ENCODE measurements at regions not wholly inside any gene's neighbourhood (a gene's known extent, or its start where the extent isn't known, plus 50 kb on each side); places are given as distances from the start of the nearest gene placed in this dataset.
"Not testable (repeated sequence)": the region's sequence is repeated elsewhere in the genome, so short reads cannot be mapped to it uniquely, and the experiment has no call there.

- Histone ChIP-seq H3K4me3 (ENCODE audit: insufficient read length, low read depth) (no peak overlapping the region), H3K36me3 (ENCODE audit: insufficient read depth, insufficient read length, low read length) (no peaks in the 10 kb centered on the region), H3K27me3 (ENCODE audit: insufficient read depth, insufficient read length) (no peaks in the 10 kb centered on the region), H3K4me1 (ENCODE audit: insufficient read depth, insufficient read length) (no peaks in the 10 kb centered on the region), H3K9me3 (ENCODE audit: insufficient read depth, low read length) (no peaks in the 10 kb centered on the region), H3K9ac (ENCODE audit: insufficient read length, low read depth) (no peak overlapping the region)
- TF ChIP-seq SUZ12 (IDR thresholded peaks at IDR 0.05; ENCODE audit: extremely low read depth, insufficient read depth, insufficient read length) = no peak
- TF ChIP-seq ZNF274 (IDR thresholded peaks at IDR 0.05; ENCODE audit: low read depth, low read length) = no peak
- TF ChIP-seq YY1 (IDR thresholded peaks at IDR 0.05; ENCODE audit: insufficient read depth, insufficient read length) = no peak
- no peak for DNase-seq (ENCODE audit: low read depth, low spot score)
Measured at GRCh38 chr12:25320123-25321006, 69.6 kb upstream of the KRAS start.

GRCh38 chr12:25319233-25319984 is 68.7 kb upstream of the KRAS start:
- TF ChIP-seq YY1 (IDR thresholded peaks at IDR 0.05; ENCODE audit: insufficient read depth, insufficient read length) (no peak), SUZ12 (IDR thresholded peaks at IDR 0.05; ENCODE audit: extremely low read depth, insufficient read depth, insufficient read length) (no peak), ZNF274 (IDR thresholded peaks at IDR 0.05; ENCODE audit: low read depth, low read length) (no peak)
- Histone ChIP-seq H3K36me3 (ENCODE audit: insufficient read depth, insufficient read length, low read length) (no peaks in the 10 kb centered on the region), H3K9ac (ENCODE audit: insufficient read length, low read depth) (no peak overlapping the region), H3K9me3 (ENCODE audit: insufficient read depth, low read length) (no peaks in the 10 kb centered on the region), H3K4me1 (ENCODE audit: insufficient read depth, insufficient read length) (no peaks in the 10 kb centered on the region), H3K4me3 (ENCODE audit: insufficient read length, low read depth) (no peak overlapping the region), H3K27me3 (ENCODE audit: insufficient read depth, insufficient read length) (no peaks in the 10 kb centered on the region)
- no peak for DNase-seq (ENCODE audit: low read depth, low spot score)

GRCh38 chr12:25317553-25317952 is 66.8 kb upstream of the KRAS start:
- TF ChIP-seq ZNF274 (IDR thresholded peaks at IDR 0.05; ENCODE audit: low read depth, low read length) = no peak
- TF ChIP-seq YY1 (IDR thresholded peaks at IDR 0.05; ENCODE audit: insufficient read depth, insufficient read length) = no peak
- no peak for TF ChIP-seq SUZ12 (IDR thresholded peaks at IDR 0.05; ENCODE audit: extremely low read depth, insufficient read depth, insufficient read length)
- Histone ChIP-seq H3K27me3 (ENCODE audit: insufficient read depth, insufficient read length) (no peaks in the 10 kb centered on the region), H3K4me3 (ENCODE audit: insufficient read length, low read depth) (no peak overlapping the region), H3K4me1 (ENCODE audit: insufficient read depth, insufficient read length) (no peaks in the 10 kb centered on the region), H3K9me3 (ENCODE audit: insufficient read depth, low read length) (no peaks in the 10 kb centered on the region), H3K36me3 (ENCODE audit: insufficient read depth, insufficient read length, low read length) (no peaks in the 10 kb centered on the region), H3K9ac (ENCODE audit: insufficient read length, low read depth) (no peak overlapping the region)
- no peak for DNase-seq (ENCODE audit: low read depth, low spot score)

- Histone ChIP-seq H3K36me3 (ENCODE audit: insufficient read depth, insufficient read length, low read length) (no peaks in the 10 kb centered on the region), H3K4me3 (ENCODE audit: insufficient read length, low read depth) (no peak overlapping the region), H3K9ac (ENCODE audit: insufficient read length, low read depth) (no peak overlapping the region), H3K9me3 (ENCODE audit: insufficient read depth, low read length) (no peaks in the 10 kb centered on the region; the same call in 1 of the 2 replicates), H3K27me3 (ENCODE audit: insufficient read depth, insufficient read length) (no peaks in the 10 kb centered on the region), H3K4me1 (ENCODE audit: insufficient read depth, insufficient read length) (no peaks in the 10 kb centered on the region)
- DNase-seq (ENCODE audit: low read depth, low spot score) = no peak
- no peak for TF ChIP-seq SUZ12 (IDR thresholded peaks at IDR 0.05; ENCODE audit: extremely low read depth, insufficient read depth, insufficient read length)
- no peak for TF ChIP-seq YY1 (IDR thresholded peaks at IDR 0.05; ENCODE audit: insufficient read depth, insufficient read length)
- TF ChIP-seq ZNF274 (IDR thresholded peaks at IDR 0.05; ENCODE audit: low read depth, low read length) = no peak
Measured at GRCh38 chr12:25315388-25315787, 64.7 kb upstream of the KRAS start.

- H3K4me1 ChIP-seq (ENCODE audit: insufficient read depth, insufficient read length); H3K9ac ChIP-seq (ENCODE audit: insufficient read length, low read depth); H3K4me3 ChIP-seq (ENCODE audit: insufficient read length, low read depth); H3K9me3 ChIP-seq (ENCODE audit: insufficient read depth, low read length); DNase-seq (ENCODE audit: low read depth, low spot score); H3K36me3 ChIP-seq (ENCODE audit: insufficient read depth, insufficient read length, low read length); H3K27me3 ChIP-seq (ENCODE audit: insufficient read depth, insufficient read length): not testable (repeated sequence)
Measured at GRCh38 chr12:25313266-25313990, 62.7 kb upstream of the KRAS start.

GRCh38 chr12:25311506-25311905 is 60.8 kb upstream of the KRAS start:
- Histone ChIP-seq H3K36me3 (ENCODE audit: insufficient read depth, insufficient read length, low read length) (no peaks in the 10 kb centered on the region), H3K27me3 (ENCODE audit: insufficient read depth, insufficient read length) (no peaks in the 10 kb centered on the region), H3K4me3 (ENCODE audit: insufficient read length, low read depth) (no peak overlapping the region), H3K9me3 (ENCODE audit: insufficient read depth, low read length) (no peaks in the 10 kb centered on the region; the same call in 1 of the 2 replicates), H3K4me1 (ENCODE audit: insufficient read depth, insufficient read length) (no peaks in the 10 kb centered on the region), H3K9ac (ENCODE audit: insufficient read length, low read depth) (no peak overlapping the region)
- no peak for DNase-seq (ENCODE audit: low read depth, low spot score)
- TF ChIP-seq ZNF274 (IDR thresholded peaks at IDR 0.05; ENCODE audit: low read depth, low read length) (no peak), YY1 (IDR thresholded peaks at IDR 0.05; ENCODE audit: insufficient read depth, insufficient read length) (no peak), SUZ12 (IDR thresholded peaks at IDR 0.05; ENCODE audit: extremely low read depth, insufficient read depth, insufficient read length) (no peak)

GRCh38 chr12:25310071-25310470 is 59.3 kb upstream of the KRAS start:
- not testable (repeated sequence) for H3K36me3 ChIP-seq (ENCODE audit: insufficient read depth, insufficient read length, low read length); H3K4me1 ChIP-seq (ENCODE audit: insufficient read depth, insufficient read length); H3K27me3 ChIP-seq (ENCODE audit: insufficient read depth, insufficient read length); H3K4me3 ChIP-seq (ENCODE audit: insufficient read length, low read depth); H3K9ac ChIP-seq (ENCODE audit: insufficient read length, low read depth); H3K9me3 ChIP-seq (ENCODE audit: insufficient read depth, low read length); DNase-seq (ENCODE audit: low read depth, low spot score)

Data from NT2/D1 (cell line).